Activated CD4-positive, alpha-beta T cell treated with anti-CD3 and anti-CD28 coated beads for 1 hour (primary cell): ENCODE measurements at regions not wholly inside any gene's neighbourhood (a gene's known extent, or its start where the extent isn't known, plus 50 kb on each side); places are given as distances from the start of the nearest gene placed in this dataset.
"Not testable (repeated sequence)": the region's sequence is repeated elsewhere in the genome, so short reads cannot be mapped to it uniquely, and the experiment has no call there.

ENCODE experiments used
- DNase-seq: peaks from one replicate; pipeline ENCODE4 v3.0.0-alpha.2; 2020

DNA sequence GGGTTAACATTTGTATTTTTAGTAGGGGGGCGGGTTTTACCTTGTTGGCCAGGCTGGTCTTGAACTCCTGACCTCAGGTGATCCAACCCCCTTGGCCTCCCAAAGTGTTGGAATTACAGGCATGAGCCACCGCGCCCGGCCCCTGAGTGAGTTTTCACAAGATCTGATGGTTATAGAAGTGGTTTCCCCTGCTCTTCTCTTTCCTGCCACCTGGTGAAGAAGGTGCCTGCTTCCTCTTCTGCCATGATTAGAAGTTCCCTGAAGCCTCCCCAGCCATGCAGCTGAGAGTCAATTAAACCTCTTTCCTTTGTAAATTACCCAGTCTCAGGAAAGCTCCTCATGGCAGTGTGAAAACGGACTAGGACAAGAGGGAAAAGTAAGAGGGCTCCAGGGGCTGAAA is 259.1 kb upstream of the PLET1 start:
- DNase-seq: no peak

DNA sequence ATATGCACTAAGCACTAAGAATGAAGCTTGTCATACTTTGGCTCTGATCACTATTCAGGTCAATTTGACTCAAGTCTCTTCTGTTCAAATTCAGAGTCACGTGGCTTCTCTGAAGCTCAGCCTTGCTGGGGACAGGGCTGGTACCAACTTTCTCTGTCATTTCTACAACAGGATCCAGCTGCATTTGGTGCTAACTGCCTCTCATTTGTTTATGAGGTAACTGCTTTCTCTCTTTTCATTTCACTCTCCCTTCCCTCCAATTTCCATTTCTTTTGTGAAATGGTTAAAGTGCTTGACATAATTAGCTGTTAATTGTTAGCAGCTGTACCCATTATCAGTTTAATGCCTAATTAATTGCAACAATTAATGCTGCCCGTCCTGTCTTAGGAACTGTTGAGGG is 259.7 kb upstream of the PLET1 start:
- DNase-seq: no peak

DNA sequence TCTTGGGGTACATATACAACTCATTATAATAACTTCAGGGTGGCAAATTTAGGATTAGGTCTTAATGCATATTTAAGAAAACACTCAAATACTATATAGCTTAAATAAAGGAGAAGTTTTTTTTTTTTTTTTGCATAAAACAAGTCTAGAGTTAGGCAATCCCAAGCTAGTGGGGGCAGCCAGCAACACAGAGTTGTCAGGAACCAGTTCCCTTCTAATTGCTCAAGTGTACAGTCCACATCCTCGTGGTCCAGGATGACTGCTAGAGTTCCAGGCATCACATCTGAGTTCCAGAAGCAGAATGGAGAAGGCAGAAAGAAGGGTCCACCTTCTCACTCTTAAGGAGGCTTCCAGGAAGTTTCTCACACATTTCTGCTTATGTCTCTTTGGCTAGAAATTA is 261.9 kb upstream of the PLET1 start:
- DNase-seq: no peak

DNA sequence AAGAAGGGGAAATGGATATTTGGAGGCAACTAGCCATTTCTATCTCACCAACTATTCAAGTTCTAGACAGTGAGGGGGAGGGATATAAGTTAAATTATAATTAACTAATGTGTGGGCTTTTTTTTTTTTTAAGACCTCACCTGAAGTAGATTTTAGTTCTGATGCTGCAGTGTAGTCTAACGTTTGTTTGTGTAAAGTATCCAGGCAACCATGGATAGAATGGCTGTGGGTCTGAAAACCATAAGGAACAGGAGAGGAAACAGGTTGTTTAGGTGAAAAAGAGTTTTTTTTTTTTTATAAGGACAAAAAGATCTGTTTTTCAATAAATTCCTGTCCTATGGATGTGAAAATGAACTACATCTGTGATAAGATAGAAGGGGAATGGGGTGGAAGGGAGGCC is 262.4 kb upstream of the PLET1 start:
- no peak for DNase-seq

DNA sequence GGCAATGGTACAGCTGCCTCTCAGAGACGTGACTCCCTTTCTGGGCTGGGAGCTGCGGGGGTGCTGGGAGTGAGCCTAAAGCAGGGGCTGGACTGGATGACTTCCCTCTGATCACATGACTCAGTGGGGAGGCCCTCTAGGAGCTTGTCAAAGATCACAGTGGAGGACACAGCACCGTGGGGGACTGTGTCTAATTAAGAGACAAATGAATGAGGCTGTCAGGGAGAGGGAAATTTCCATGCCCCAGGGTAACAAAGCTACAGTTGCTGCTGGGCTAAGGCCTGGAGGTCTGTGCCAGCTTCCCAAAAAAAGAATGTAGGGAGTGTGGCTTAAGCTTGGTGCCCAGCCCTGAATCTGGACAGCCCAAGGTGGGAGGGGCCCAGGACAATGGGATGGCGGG is 262.8 kb upstream of the PLET1 start:
- no peak for DNase-seq

- no peak for DNase-seq
These were observed 263.3 kb upstream of the PLET1 start for GRCh38 chr11:112523951-112524350.

GRCh38 chr11:112524798-112525197 is 264.1 kb upstream of the PLET1 start:
- DNase-seq: no peak

GRCh38 chr11:112525270-112525669 is 264.6 kb upstream of the PLET1 start:
- DNase-seq: no peak

DNA sequence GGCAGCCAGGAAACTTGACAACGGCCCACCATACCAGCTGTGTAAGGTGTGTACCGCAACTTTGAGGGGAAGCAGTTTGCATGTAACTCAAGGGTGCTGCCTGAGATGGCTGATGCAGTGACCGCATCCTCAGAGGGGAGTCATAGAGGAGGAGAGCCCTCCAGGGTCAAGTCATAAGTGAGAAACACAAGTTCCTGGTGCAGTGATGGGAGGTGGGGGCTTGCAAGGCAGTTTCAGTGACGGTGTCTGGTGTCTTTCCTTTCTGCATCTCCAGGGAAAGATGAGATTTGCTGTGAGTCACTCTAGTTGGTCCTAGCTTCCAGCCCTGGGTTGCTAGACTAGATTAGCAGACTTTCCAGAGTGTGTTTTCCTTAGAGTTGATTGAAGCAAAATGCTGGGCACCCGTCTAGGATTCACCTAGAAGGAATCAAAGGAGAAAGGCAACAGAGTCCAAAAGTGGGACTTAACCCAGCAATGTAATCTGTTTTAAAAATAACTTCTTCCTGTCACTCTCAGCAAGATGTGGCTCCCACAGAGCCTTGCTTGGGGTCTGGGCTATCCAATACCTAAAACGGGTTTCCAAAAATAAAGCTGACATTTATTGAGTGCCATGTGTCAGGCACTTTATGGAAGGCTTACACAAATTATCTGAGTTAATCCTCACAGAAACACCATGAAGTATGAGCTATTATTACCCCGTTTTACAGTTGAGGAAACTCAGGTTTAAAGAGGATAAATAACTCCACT is 265.4 kb upstream of the PLET1 start:
- no peak for DNase-seq

- DNase-seq: no peak
These were observed 266.2 kb upstream of the PLET1 start for GRCh38 chr11:112526699-112527416.

DNA sequence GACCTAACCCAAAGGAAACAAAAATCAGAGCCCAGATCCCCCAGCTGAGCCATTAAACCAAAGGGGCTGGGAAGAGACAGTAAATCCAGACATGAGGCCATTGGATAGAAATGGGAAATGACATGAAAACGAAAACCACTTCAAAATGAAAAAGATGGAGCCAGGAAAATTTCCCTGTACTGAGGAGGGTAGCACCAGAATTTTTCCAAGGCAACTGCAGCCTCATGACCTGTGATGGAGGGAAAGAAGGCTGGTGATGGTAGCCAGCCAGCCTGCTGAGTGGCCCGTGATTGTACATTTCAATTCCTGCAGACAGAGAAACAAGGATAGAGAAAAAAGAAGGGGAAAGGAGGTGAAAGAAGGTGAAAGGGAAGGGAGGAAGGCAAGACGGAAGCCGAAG is 268.4 kb upstream of the PLET1 start:
- DNase-seq: no peak

DNA sequence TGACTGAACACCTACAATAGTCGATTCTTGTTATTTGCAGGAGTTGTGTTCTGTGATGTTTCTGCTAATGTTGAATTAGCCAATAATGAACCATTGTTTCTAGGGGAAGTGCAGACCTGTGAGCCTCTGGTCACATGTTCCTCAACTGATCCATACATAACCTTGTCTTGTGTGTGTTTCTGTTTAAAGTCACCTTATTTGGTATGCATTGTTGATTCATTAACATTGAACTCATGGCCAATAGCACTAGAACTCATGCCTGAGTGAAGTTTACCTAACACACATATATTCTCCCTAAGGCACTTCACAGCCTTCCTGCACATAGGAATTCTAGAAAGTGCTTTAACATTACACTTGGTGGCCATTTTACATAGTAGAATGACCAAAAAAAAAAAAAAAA is 271.8 kb upstream of the PLET1 start:
- no peak for DNase-seq

- no peak for DNase-seq
These were observed 273.0 kb upstream of the PLET1 start for GRCh38 chr11:112533682-112534081.

GRCh38 chr11:112534208-112534607 is 273.5 kb upstream of the PLET1 start:
- no peak for DNase-seq

GRCh38 chr11:112537026-112537425 is 276.4 kb upstream of the PLET1 start:
- DNase-seq: no peak

DNA sequence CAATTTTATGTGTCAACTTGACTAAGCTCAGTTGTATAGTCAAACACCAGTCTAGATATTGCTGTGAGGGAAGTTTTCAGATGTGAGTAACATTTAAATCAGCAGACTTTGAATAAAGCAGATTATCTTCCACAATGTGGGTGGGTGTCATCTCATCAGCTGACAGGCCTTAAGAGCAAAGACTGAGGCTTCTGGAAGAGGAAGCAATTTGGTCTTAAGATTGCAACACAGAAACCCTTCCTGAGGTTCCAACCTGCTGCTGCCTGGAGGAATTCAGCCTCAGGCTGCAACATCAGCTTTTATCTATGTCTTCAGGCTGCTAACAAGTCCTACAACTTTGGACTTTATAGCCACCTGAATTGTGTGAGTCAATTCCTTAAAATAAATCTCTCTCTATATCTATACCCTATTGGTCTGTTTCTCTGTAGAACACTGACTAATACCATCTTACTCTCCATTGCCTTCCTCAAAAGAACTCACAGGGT is 277.2 kb upstream of the PLET1 start:
- DNase-seq: no peak

- no peak for DNase-seq
These were observed 278.0 kb upstream of the PLET1 start for GRCh38 chr11:112538534-112539280.

GRCh38 chr11:112539281-112539555 is 278.6 kb upstream of the PLET1 start:
- not testable (repeated sequence) for DNase-seq

- DNase-seq: no peak
These were observed 279.1 kb upstream of the PLET1 start for GRCh38 chr11:112539741-112540140.

DNA sequence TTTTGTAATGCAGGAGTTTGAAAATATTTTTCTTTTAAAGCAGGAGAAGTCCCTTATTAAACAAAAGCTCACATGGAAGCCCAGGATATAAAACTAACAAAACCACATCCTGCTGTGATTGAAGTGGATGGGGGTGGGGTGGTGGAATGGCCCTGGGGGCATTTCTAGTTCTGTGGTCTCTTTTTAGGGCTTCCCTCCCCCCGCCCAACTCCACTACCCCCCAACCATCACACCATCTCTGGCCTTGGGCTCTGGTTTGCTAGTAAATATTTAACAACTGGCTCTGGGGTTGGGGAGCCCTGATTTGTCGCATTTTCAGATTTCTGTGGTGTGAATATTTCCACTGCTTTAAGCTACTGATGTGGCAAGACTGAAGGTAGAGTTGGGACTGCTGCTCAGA is 279.6 kb upstream of the PLET1 start:
- no peak for DNase-seq

DNA sequence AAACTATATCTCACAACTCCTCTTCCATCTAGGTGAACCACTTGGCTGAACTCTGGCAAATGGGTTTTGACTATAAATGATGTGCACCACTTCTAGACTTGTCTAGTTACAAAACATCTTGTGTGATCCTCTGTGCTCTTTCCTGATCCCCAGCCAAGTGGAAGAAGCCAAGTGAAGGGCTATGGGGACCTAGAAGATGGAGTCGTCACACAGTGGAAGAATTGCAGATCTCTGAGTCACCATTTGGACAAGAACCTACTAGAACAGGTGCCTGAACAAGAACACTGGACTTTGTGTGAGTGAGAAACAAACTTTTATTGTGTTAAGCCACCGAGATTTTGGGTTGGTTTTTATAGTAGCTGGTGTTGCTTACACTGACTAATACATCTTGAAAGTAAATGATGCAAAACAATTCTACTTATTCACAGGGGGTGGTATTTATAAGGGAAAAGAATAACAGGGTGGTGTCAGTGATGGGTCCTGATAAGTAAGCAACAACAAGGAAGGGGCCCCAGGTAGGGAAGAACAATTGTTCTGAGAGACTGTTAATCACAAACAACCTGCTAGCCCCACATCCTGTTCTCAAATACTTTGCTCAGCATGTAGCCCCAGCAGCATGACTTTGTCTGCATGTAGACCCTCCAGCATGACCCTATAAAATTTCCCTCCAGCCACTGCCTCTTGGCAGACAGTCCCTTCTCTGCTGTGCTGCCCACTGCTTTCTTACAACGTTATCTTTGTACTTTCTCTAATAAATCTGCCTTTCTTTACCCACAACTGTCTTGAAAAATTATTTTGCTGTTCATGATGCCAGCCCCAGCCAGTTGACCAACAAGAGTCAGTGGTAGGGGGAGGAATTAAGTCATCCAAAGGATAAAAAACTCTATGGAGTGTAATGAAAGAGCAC is 280.7 kb upstream of the PLET1 start:
- no peak for DNase-seq

DNA sequence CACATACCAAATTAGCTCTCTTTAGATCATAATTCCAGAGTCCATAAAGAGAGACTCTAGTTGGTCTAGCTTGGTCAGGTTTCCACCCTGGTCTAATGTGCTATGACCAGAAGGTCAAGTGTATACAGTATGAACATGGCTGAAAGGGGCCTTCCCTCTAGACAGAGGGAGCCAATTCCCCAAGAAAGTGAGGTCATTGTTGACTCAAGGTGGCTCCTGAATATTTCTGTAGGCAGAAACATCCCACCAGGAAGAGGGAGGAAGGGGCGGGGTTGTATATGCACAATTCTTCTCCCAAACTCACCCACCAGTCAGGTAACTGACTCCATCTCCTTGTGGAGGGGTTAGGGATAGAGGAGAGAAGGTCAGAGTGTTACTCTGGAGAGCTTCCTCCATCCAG is 281.8 kb upstream of the PLET1 start:
- DNase-seq: no peak

DNA sequence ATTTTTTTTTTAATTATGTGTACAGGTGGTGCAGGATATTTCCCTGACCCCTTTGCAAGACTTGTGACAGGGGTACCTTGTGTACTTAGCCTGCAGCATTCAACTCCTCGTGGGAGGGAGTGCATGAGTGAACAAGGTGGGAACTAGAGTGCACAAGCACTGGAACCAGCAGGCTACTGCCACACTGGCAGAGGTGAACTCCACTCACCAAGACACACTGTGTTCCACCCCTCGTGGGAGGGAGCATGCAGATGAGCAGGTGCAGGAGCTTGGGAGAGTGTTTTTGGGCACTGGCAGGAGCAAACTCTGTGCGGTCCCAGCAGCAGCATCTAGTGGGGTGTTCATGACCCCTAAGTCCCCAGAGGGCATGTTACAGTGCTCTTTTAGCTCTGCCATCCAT is 282.7 kb upstream of the PLET1 start:
- no peak for DNase-seq
